ENCODE measurements at regions not wholly inside any gene's neighbourhood (a gene's known extent, or its start where the extent isn't known, plus 50 kb on each side); places are given as distances from the start of the nearest gene placed in this dataset.
A peak's percentile ranks its signal among the peaks of the same experiment; 100 is the strongest.

- Histone ChIP-seq H2AFZ (ENCODE audit: low read length) (no peak overlapping the region), H3K9me3 (replicated peaks; ENCODE audit: insufficient read depth, low read length) (no peaks in the 10 kb centered on the region), H3K4me3 (ENCODE audit: low read length) (no peak overlapping the region), H3F3A (ENCODE audit: insufficient read depth, low read length) (no peaks in the 10 kb centered on the region), H3K9ac (ENCODE audit: low read length) (no peak overlapping the region), H3K4me1 (ENCODE audit: low read length) (no peaks in the 10 kb centered on the region), H3K4me2 (ENCODE audit: low read depth, low read length) (no peak overlapping the region), H3K9me2 (replicated peaks; ENCODE audit: insufficient read depth, low read length) (no peaks in the 10 kb centered on the region), H3K79me2 (ENCODE audit: low read length) (no peaks in the 10 kb centered on the region), H3K27me3 (replicated peaks; ENCODE audit: insufficient read depth, low read length) (no peaks in the 10 kb centered on the region), H4K20me1 (ENCODE audit: insufficient read depth, low read length) (no peaks in the 10 kb centered on the region), H3K27ac (ENCODE audit: low read length) (no peak overlapping the region), H3K36me3 (replicated peaks; ENCODE audit: insufficient read depth, low read length) (no peaks in the 10 kb centered on the region)
- TF ChIP-seq CTCF (IDR thresholded peaks at IDR 0.05; ENCODE audit: low read length), result peak; percentile 11; the same call in 1 of the 2 replicates
- TF ChIP-seq EZH2phosphoT487 (IDR thresholded peaks at IDR 0.05; ENCODE audit: low read length), result no peak
- peak; percentile 8 for DNase-seq
Observed at GRCh38 chr5:25862276-25862675, 1176.1 kb downstream of the CDH9 start.

- H3K4me2 ChIP-seq (ENCODE audit: low read depth, low read length), result no peak overlapping the region
- H3K27me3 ChIP-seq (replicated peaks; ENCODE audit: insufficient read depth, low read length), result no peaks in the 10 kb centered on the region
- H3K9me3 ChIP-seq (replicated peaks; ENCODE audit: insufficient read depth, low read length), result no peaks in the 10 kb centered on the region
- TF ChIP-seq CTCF (IDR thresholded peaks at IDR 0.05; ENCODE audit: low read length) (peak; percentile 40), EZH2phosphoT487 (IDR thresholded peaks at IDR 0.05; ENCODE audit: low read length) (no peak), EZH2 (optimal IDR thresholded peaks at IDR 0.05; ENCODE audit: low read depth, low read length) (no peak)
- H3K36me3 ChIP-seq (replicated peaks; ENCODE audit: insufficient read depth, low read length), result no peaks in the 10 kb centered on the region
- H3K27ac ChIP-seq (ENCODE audit: low read length), result no peak overlapping the region
- H3F3A ChIP-seq (ENCODE audit: insufficient read depth, low read length), result no peaks in the 10 kb centered on the region
- peak; percentile 10 for DNase-seq
- H4K20me1 ChIP-seq (ENCODE audit: insufficient read depth, low read length), result no peaks in the 10 kb centered on the region
- no peaks in the 10 kb centered on the region for H3K79me2 ChIP-seq (ENCODE audit: low read length)
- no peak overlapping the region for H2AFZ ChIP-seq (ENCODE audit: low read length)
- no peaks in the 10 kb centered on the region for H3K9me2 ChIP-seq (replicated peaks; ENCODE audit: insufficient read depth, low read length)
- no peaks in the 10 kb centered on the region for H3K4me1 ChIP-seq (ENCODE audit: low read length)
- H3K4me3 ChIP-seq (ENCODE audit: low read length), result no peak overlapping the region
- H3K9ac ChIP-seq (ENCODE audit: low read length), result no peak overlapping the region
Observed at GRCh38 chr5:25858019-25858418, 1180.4 kb downstream of the CDH9 start.

- no peaks in the 10 kb centered on the region for H3K4me1 ChIP-seq (ENCODE audit: low read length)
- H3K4me3 ChIP-seq (ENCODE audit: low read length), result no peak overlapping the region
- H3K9ac ChIP-seq (ENCODE audit: low read length), result no peak overlapping the region
- H3K27me3 ChIP-seq (replicated peaks; ENCODE audit: insufficient read depth, low read length), result no peaks in the 10 kb centered on the region
- no peaks in the 10 kb centered on the region for H3F3A ChIP-seq (ENCODE audit: insufficient read depth, low read length)
- no peaks in the 10 kb centered on the region for H3K79me2 ChIP-seq (ENCODE audit: low read length)
- no peaks in the 10 kb centered on the region for H4K20me1 ChIP-seq (ENCODE audit: insufficient read depth, low read length)
- no peaks in the 10 kb centered on the region for H3K9me3 ChIP-seq (replicated peaks; ENCODE audit: insufficient read depth, low read length)
- no peaks in the 10 kb centered on the region for H3K36me3 ChIP-seq (replicated peaks; ENCODE audit: insufficient read depth, low read length)
- H3K9me2 ChIP-seq (replicated peaks; ENCODE audit: insufficient read depth, low read length), result no peaks in the 10 kb centered on the region
- no peak for TF ChIP-seq EZH2 (optimal IDR thresholded peaks at IDR 0.05; ENCODE audit: low read depth, low read length)
- no peak overlapping the region for H2AFZ ChIP-seq (ENCODE audit: low read length)
- H3K4me2 ChIP-seq (ENCODE audit: low read depth, low read length), result no peak overlapping the region
- no peak for DNase-seq
- no peak overlapping the region for H3K27ac ChIP-seq (ENCODE audit: low read length)
Observed at GRCh38 chr5:25851301-25851700, 1187.1 kb downstream of the CDH9 start.

GRCh38 chr5:25850581-25850980 is 1187.8 kb downstream of the CDH9 start:
- H3F3A ChIP-seq (ENCODE audit: insufficient read depth, low read length), result no peaks in the 10 kb centered on the region
- no peaks in the 10 kb centered on the region for H3K9me2 ChIP-seq (replicated peaks; ENCODE audit: insufficient read depth, low read length)
- H3K27ac ChIP-seq (ENCODE audit: low read length), result no peak overlapping the region
- H3K79me2 ChIP-seq (ENCODE audit: low read length), result no peaks in the 10 kb centered on the region
- H3K4me1 ChIP-seq (ENCODE audit: low read length), result no peaks in the 10 kb centered on the region
- H3K9me3 ChIP-seq (replicated peaks; ENCODE audit: insufficient read depth, low read length), result no peaks in the 10 kb centered on the region
- H4K20me1 ChIP-seq (ENCODE audit: insufficient read depth, low read length), result no peaks in the 10 kb centered on the region
- no peak overlapping the region for H3K4me3 ChIP-seq (ENCODE audit: low read length)
- no peaks in the 10 kb centered on the region for H3K36me3 ChIP-seq (replicated peaks; ENCODE audit: insufficient read depth, low read length)
- H2AFZ ChIP-seq (ENCODE audit: low read length), result no peak overlapping the region
- H3K4me2 ChIP-seq (ENCODE audit: low read depth, low read length), result no peak overlapping the region
- DNase-seq, result no peak
- H3K27me3 ChIP-seq (replicated peaks; ENCODE audit: insufficient read depth, low read length), result no peaks in the 10 kb centered on the region
- no peak overlapping the region for H3K9ac ChIP-seq (ENCODE audit: low read length)
- TF ChIP-seq CTCF (IDR thresholded peaks at IDR 0.05; ENCODE audit: low read length) (no peak), EZH2 (optimal IDR thresholded peaks at IDR 0.05; ENCODE audit: low read depth, low read length) (no peak), EZH2phosphoT487 (IDR thresholded peaks at IDR 0.05; ENCODE audit: low read length) (no peak)

All from MM.1S (cell line).